ENCODE measurements at regions not wholly inside any gene's neighbourhood (a gene's known extent, or its start where the extent isn't known, plus 50 kb on each side); places are given as distances from the start of the nearest gene placed in this dataset.
"Not testable (repeated sequence)": the region's sequence is repeated elsewhere in the genome, so short reads cannot be mapped to it uniquely, and the experiment has no call there.

GRCh38 chr6:6738922-6739716, 150.6 kb downstream of the LY86 start:
- Histone ChIP-seq H3K36me3 (ENCODE audit: control insufficient read depth in 2 of 2, extremely low read depth in 1 of 2, insufficient read depth in 1 of 2, low read length in 1 of 2) (no peaks in the 10 kb centered on the region), H3K9me3 (no peaks in the 10 kb centered on the region), H3K27me3 (replicated peaks in 1 of 2; ENCODE audit: control insufficient read depth in 2 of 2, extremely low read depth in 1 of 2, insufficient read depth in 2 of 2, low read length in 1 of 2) (peaks cover 0 to 32% of the 10 kb centered on the region in 2 experiments), H3K27ac (ENCODE audit: low read length) (no peak overlapping the region), H3K4me3 (ENCODE audit: control insufficient read depth in 1 of 2, extremely low read depth in 1 of 2, low read length in 1 of 2) (no peak overlapping the region), H3K4me1 (ENCODE audit: control insufficient read depth in 1 of 2, extremely low read depth in 1 of 2, insufficient read depth in 2 of 2, low read length in 2 of 2) (peaks cover 2 to 7% of the 10 kb centered on the region in 2 experiments)
- no peak for ATAC-seq (replicated peaks in 1 of 4)
- CTCF ChIA-PET = no interaction called here
- no peaks in the 10 kb centered on the region for H3K9me3 Mint-ChIP-seq
- H3K4me3 Mint-ChIP-seq = no peak overlapping the region
- 60% methylated on average over 1 of the region's 5 CpGs for WGBS (ENCODE audit: insufficient coverage)
- peaks cover 25 to 35% of the 10 kb centered on the region in 2 donors for H3K27me3 Mint-ChIP-seq
- H3K36me3 Mint-ChIP-seq = no peaks in the 10 kb centered on the region
- DNase-seq = no peak
- no peak overlapping the region for H3K27ac Mint-ChIP-seq
- POLR2A ChIA-PET = no interaction called here
- no peaks in the 10 kb centered on the region for H3K4me1 Mint-ChIP-seq

- Histone ChIP-seq H3K36me3 (ENCODE audit: control insufficient read depth in 2 of 2, extremely low read depth in 1 of 2, insufficient read depth in 1 of 2, low read length in 1 of 2) (no peaks in the 10 kb centered on the region), H3K4me3 (ENCODE audit: control insufficient read depth in 1 of 2, extremely low read depth in 1 of 2, low read length in 1 of 2) (no peak overlapping the region), H3K9me3 (no peaks in the 10 kb centered on the region), H3K27me3 (replicated peaks in 1 of 2; ENCODE audit: control insufficient read depth in 2 of 2, extremely low read depth in 1 of 2, insufficient read depth in 2 of 2, low read length in 1 of 2) (peaks cover 0 to 26% of the 10 kb centered on the region in 2 experiments), H3K27ac (ENCODE audit: low read length) (no peak overlapping the region), H3K4me1 (ENCODE audit: control insufficient read depth in 1 of 2, extremely low read depth in 1 of 2, insufficient read depth in 2 of 2, low read length in 2 of 2) (peaks cover 2 to 7% of the 10 kb centered on the region in 2 experiments)
- Mint-ChIP-seq H3K27me3 (peaks cover 18 to 25% of the 10 kb centered on the region in 2 donors), H3K4me3 (no peak overlapping the region), H3K4me1 (no peaks in the 10 kb centered on the region), H3K9me3 (no peaks in the 10 kb centered on the region), H3K36me3 (no peaks in the 10 kb centered on the region), H3K27ac (no peak overlapping the region)
- no peak for ATAC-seq (replicated peaks in 1 of 4)
- no peak for DNase-seq
- WGBS (ENCODE audit: insufficient coverage) = no CpG with 5 or more reads among the region's 7 CpGs
- ChIA-PET CTCF (no interaction called here), POLR2A (interaction anchor here in 1 of 2 donors (0.5 kb wide), 1 partner anchor 326 kb away, joined by 5 read pairs; no protein-coding TSS in a partner anchor)
Observed at GRCh38 chr6:6740595-6740994, 152.1 kb downstream of the LY86 start.

GRCh38 chr6:6741264-6741663, 152.7 kb downstream of the LY86 start:
- no peak overlapping the region for H3K4me3 ChIP-seq (ENCODE audit: control insufficient read depth in 1 of 2, extremely low read depth in 1 of 2, low read length in 1 of 2)
- DNase-seq (no peak), ATAC-seq (replicated peaks in 1 of 4) (no peak)
- no peak overlapping the region for H3K27ac ChIP-seq (ENCODE audit: low read length)
- Mint-ChIP-seq H3K27me3 (peaks cover 16 to 21% of the 10 kb centered on the region in 2 donors), H3K36me3 (no peaks in the 10 kb centered on the region), H3K4me3 (no peak overlapping the region), H3K9me3 (no peaks in the 10 kb centered on the region), H3K4me1 (no peaks in the 10 kb centered on the region), H3K27ac (no peak overlapping the region)
- ChIA-PET CTCF (no interaction called here), POLR2A (no interaction called here)
- H3K36me3 ChIP-seq (ENCODE audit: control insufficient read depth in 2 of 2, extremely low read depth in 1 of 2, insufficient read depth in 1 of 2, low read length in 1 of 2) = no peaks in the 10 kb centered on the region
- H3K27me3 ChIP-seq (replicated peaks in 1 of 2; ENCODE audit: control insufficient read depth in 2 of 2, extremely low read depth in 1 of 2, insufficient read depth in 2 of 2, low read length in 1 of 2) = peaks cover 0 to 29% of the 10 kb centered on the region in 2 experiments
- peaks cover 2 to 7% of the 10 kb centered on the region in 2 experiments for H3K4me1 ChIP-seq (ENCODE audit: control insufficient read depth in 1 of 2, extremely low read depth in 1 of 2, insufficient read depth in 2 of 2, low read length in 2 of 2)
- H3K9me3 ChIP-seq = no peaks in the 10 kb centered on the region
- WGBS (ENCODE audit: insufficient coverage) = no CpG with 5 or more reads among the region's 4 CpGs

- peaks cover 0 to 26% of the 10 kb centered on the region in 2 experiments for H3K27me3 ChIP-seq (replicated peaks in 1 of 2; ENCODE audit: control insufficient read depth in 2 of 2, extremely low read depth in 1 of 2, insufficient read depth in 2 of 2, low read length in 1 of 2)
- H3K4me1 ChIP-seq (ENCODE audit: control insufficient read depth in 1 of 2, extremely low read depth in 1 of 2, insufficient read depth in 2 of 2, low read length in 2 of 2) = peaks cover 2 to 4% of the 10 kb centered on the region in 2 experiments
- ChIA-PET CTCF (interaction anchor here in 1 of 2 donors (0.6 to 0.7 kb wide), 3 partner anchors 82 to 1276 kb away, joined by 3 to 4 read pairs (median 3); no protein-coding TSS in a partner anchor), POLR2A (interaction anchor here (0.7 kb wide), 2 partner anchors 116 to 1439 kb away, joined by 5 to 6 read pairs; no protein-coding TSS in a partner anchor)
- WGBS (ENCODE audit: insufficient coverage) = no CpG with 5 or more reads among the region's 2 CpGs
- H3K36me3 ChIP-seq (ENCODE audit: control insufficient read depth in 2 of 2, extremely low read depth in 1 of 2, insufficient read depth in 1 of 2, low read length in 1 of 2) = no peaks in the 10 kb centered on the region
- no peak for DNase-seq
- no peak overlapping the region for H3K4me3 Mint-ChIP-seq
- ATAC-seq (replicated peaks in 1 of 4) = no peak
- no peaks in the 10 kb centered on the region for H3K9me3 Mint-ChIP-seq
- no peak overlapping the region for H3K27ac Mint-ChIP-seq
- no peaks in the 10 kb centered on the region for H3K9me3 ChIP-seq
- no peaks in the 10 kb centered on the region for H3K36me3 Mint-ChIP-seq
- no peak overlapping the region for H3K27ac ChIP-seq (ENCODE audit: low read length)
- no peak overlapping the region for H3K4me3 ChIP-seq (ENCODE audit: control insufficient read depth in 1 of 2, extremely low read depth in 1 of 2, low read length in 1 of 2)
- H3K4me1 Mint-ChIP-seq = no peaks in the 10 kb centered on the region
- H3K27me3 Mint-ChIP-seq = peaks cover 15 to 16% of the 10 kb centered on the region in 2 donors
Observed at GRCh38 chr6:6742535-6742934, 154.0 kb downstream of the LY86 start.

- WGBS (ENCODE audit: insufficient coverage) = no CpG with 5 or more reads among the region's 4 CpGs
- Histone ChIP-seq H3K9me3 (no peaks in the 10 kb centered on the region), H3K4me3 (ENCODE audit: control insufficient read depth in 1 of 2, extremely low read depth in 1 of 2, low read length in 1 of 2) (no peak overlapping the region), H3K27me3 (replicated peaks in 1 of 2; ENCODE audit: control insufficient read depth in 2 of 2, extremely low read depth in 1 of 2, insufficient read depth in 2 of 2, low read length in 1 of 2) (peaks cover 0 to 26% of the 10 kb centered on the region in 2 experiments), H3K4me1 (ENCODE audit: control insufficient read depth in 1 of 2, extremely low read depth in 1 of 2, insufficient read depth in 2 of 2, low read length in 2 of 2) (peaks cover 2 to 5% of the 10 kb centered on the region in 2 experiments), H3K27ac (ENCODE audit: low read length) (no peak overlapping the region), H3K36me3 (ENCODE audit: control insufficient read depth in 2 of 2, extremely low read depth in 1 of 2, insufficient read depth in 1 of 2, low read length in 1 of 2) (no peaks in the 10 kb centered on the region)
- ChIA-PET POLR2A (no interaction called here), CTCF (interaction anchor here in 1 of 2 donors (0.6 kb wide), 1 partner anchor 23 kb away, joined by 4 read pairs; no protein-coding TSS in a partner anchor)
- DNase-seq (no peak), ATAC-seq (replicated peaks in 1 of 4) (no peak)
- H3K4me1 Mint-ChIP-seq = peaks cover 0 to under 1% (median 0%) of the 10 kb centered on the region in 3 donors
- H3K4me3 Mint-ChIP-seq = no peak overlapping the region
- H3K9me3 Mint-ChIP-seq = no peaks in the 10 kb centered on the region
- no peak overlapping the region for H3K27ac Mint-ChIP-seq
- peaks cover 2 to 3% of the 10 kb centered on the region in 2 donors for H3K27me3 Mint-ChIP-seq
- no peaks in the 10 kb centered on the region for H3K36me3 Mint-ChIP-seq
Observed at GRCh38 chr6:6744551-6744950, 156.0 kb downstream of the LY86 start.

- CTCF ChIA-PET; H3K9me3 Mint-ChIP-seq; H3K27ac ChIP-seq (ENCODE audit: low read length); H3K27me3 Mint-ChIP-seq; DNase-seq; H3K27ac Mint-ChIP-seq; POLR2A ChIA-PET; H3K36me3 Mint-ChIP-seq; H3K36me3 ChIP-seq (ENCODE audit: control insufficient read depth in 2 of 2, extremely low read depth in 1 of 2, insufficient read depth in 1 of 2, low read length in 1 of 2); ATAC-seq (replicated peaks in 1 of 4); H3K4me3 Mint-ChIP-seq; H3K4me1 Mint-ChIP-seq; H3K9me3 ChIP-seq; H3K4me3 ChIP-seq (ENCODE audit: control insufficient read depth in 1 of 2, extremely low read depth in 1 of 2, low read length in 1 of 2): not testable (repeated sequence)
- 94% methylated on average over 39 of the region's 54 CpGs for WGBS (ENCODE audit: insufficient coverage)
- peaks cover 6 to 13% of the 10 kb centered on the region in 2 experiments for H3K4me1 ChIP-seq (ENCODE audit: control insufficient read depth in 1 of 2, extremely low read depth in 1 of 2, insufficient read depth in 2 of 2, low read length in 2 of 2)
- H3K27me3 ChIP-seq (replicated peaks in 1 of 2; ENCODE audit: control insufficient read depth in 2 of 2, extremely low read depth in 1 of 2, insufficient read depth in 2 of 2, low read length in 1 of 2) = peaks cover 0 to 20% of the 10 kb centered on the region in 2 experiments
Observed at GRCh38 chr6:6745637-6746332, 157.3 kb downstream of the LY86 start.
